COLO829 (cell line): ENCODE measurements at regions not wholly inside any gene's neighbourhood (a gene's known extent, or its start where the extent isn't known, plus 50 kb on each side); places are given as distances from the start of the nearest gene placed in this dataset.
"Not testable (repeated sequence)": the region's sequence is repeated elsewhere in the genome, so short reads cannot be mapped to it uniquely, and the experiment has no call there.

ENCODE experiments used
- DNase-seq: peaks from one replicate; pipeline ENCODE4 v3.0.0; 2012; ENCODE audit warnings: low spot score

GRCh38 chr2:167792126-167792525, 455.3 kb downstream of the STK39 start:
- no peak for DNase-seq

- DNase-seq = no peak
Measured at GRCh38 chr2:167790781-167791450, 456.5 kb downstream of the STK39 start.

- DNase-seq = no peak
Measured at GRCh38 chr2:167790189-167790588, 457.2 kb downstream of the STK39 start.

DNA sequence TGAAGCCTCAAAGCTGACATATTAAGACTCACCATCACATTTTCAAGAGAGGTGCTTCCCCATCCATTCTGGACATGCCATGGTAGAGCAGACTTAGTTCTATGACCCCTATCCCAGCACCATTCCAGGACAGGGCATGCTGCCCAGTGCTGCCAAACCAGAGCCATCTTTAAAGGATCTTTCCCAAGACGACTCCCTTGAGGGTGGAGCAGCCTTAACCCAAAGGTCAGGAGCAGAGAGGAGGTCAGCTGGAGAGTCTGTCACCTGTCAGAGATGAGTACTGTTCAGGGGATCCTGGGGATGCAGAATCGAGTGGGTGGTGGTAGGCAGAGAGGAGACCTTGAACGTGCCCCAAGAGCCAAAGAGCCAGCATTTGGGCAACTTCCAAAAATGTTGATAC, 459.8 kb downstream of the STK39 start:
- DNase-seq = no peak

DNA sequence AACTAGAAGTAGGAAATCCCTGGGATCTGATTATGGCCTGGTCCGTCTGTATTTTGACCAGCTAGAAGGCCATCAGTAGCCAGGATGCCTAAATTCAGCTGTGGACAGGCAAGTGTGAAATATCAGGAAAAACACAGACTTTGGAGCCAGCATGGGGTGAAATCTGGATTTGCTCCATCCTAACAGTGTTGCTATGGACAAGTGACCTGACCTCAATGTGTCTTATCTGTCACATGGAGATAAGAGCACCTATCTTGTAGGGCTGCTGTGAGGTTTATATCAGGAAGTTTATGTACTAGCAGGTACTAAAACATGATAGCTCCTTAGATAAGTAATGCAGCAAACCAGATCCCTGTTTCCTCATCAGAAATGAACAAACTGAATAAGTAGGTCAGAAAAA, 460.4 kb downstream of the STK39 start:
- DNase-seq = no peak

GRCh38 chr2:167785606-167786216, 461.7 kb downstream of the STK39 start:
- DNase-seq = no peak

GRCh38 chr2:167784084-167784425, 463.3 kb downstream of the STK39 start:
- peak; percentile 15 for DNase-seq

GRCh38 chr2:167783261-167784083, 463.9 kb downstream of the STK39 start:
- peak; percentile 44 for DNase-seq

DNA sequence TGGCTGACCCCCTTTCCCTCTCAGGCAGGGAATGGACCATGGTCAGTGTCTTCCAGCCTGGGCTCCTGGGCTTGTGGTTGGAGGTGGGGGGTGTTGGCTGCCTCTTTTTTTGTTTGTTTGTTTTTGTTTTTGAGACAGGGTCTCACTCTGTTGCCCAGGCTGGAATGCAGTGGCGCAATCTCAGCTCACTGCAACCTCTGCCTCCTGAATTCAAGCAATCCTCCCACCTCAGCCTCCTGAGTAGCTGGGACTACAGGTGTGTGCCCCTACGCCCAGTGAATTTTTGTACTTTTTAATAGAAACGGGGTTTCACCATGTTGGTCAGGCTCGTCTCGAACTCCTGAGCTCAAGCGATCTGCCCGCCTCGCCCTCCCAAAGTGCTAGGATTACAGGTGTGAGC, 465.8 kb downstream of the STK39 start:
- not testable (repeated sequence) for DNase-seq

GRCh38 chr2:167776359-167776758, 471.0 kb downstream of the STK39 start:
- no peak for DNase-seq

DNA sequence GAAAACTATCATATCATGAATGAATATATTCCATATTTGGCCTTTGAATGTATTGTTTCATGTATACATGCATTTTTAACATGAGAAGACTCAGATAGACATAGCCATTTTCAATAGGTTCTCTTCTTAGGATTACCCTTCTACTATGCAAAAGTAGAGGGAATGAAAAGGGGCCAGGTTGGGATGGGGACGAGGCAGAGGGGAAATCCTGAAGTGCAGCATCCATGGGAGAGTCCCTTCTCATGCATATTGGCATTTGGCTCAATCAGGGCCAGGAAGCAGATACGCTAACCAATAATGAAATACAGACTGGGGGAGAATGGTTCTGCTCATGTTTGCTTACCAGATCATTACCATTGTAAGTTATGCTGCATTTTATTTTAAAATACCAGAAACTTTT, 475.8 kb downstream of the STK39 start:
- no peak for DNase-seq

DNA sequence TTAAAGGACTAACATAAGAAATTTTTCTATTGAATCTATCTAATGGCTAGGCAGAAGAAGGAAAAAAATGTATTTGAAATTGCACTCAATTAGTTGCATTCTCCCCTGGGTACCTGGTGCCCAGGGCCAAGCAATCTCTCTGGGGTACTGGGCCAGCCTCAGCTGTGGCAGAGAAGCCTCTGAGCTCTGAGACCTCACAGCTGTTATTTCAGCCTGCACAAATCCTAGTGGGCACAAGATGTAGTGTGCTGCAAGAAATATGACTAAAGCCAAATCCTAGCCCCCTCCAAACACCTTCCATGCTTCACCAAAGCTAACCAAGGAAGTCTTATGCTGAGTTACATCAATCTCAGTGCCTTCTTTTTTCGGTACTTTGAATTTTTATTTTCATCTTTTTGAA, 478.4 kb downstream of the STK39 start:
- DNase-seq = no peak

DNA sequence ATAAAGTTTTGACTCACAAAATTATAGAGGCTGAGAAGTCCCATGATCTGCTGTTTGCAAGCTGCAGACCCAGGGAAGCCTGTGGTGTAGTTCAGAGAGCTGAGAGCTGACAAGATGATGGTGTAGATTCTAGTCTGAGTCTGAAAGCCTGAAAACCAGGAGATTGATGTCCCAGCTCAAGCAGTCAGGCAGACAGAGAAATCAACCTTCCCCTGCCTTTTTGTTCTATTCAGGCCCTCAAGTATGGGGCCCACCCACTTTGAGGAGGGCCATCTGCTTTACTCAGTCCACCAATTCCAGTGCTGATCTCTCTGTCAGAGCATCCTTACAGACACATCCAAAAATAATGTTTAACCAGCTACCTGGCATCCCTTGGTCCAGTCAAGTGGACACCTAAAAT, 479.6 kb downstream of the STK39 start:
- DNase-seq = no peak

- no peak for DNase-seq
Measured at GRCh38 chr2:167764772-167765341, 482.5 kb downstream of the STK39 start.

GRCh38 chr2:167761465-167762136, 485.8 kb downstream of the STK39 start:
- no peak for DNase-seq

DNA sequence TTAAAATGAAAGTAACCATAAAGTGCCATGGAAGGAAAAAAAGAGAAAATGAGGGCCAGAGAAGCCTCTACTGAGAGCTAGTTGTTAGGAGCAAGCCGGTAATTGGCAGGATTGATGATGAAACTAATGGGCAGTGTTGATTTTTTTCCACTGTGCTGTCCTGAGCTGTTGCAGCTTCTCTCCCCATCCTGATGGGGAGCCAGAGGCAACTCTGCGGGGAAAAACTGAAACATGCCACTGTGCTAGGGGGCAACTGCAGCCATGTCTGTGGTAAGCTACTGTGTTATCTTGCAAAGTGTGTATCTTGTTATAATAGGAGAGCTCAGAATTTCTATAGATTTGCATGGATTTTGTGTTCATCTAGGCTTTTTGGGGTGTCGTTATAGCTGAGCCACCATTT, 487.9 kb downstream of the STK39 start:
- no peak for DNase-seq

DNA sequence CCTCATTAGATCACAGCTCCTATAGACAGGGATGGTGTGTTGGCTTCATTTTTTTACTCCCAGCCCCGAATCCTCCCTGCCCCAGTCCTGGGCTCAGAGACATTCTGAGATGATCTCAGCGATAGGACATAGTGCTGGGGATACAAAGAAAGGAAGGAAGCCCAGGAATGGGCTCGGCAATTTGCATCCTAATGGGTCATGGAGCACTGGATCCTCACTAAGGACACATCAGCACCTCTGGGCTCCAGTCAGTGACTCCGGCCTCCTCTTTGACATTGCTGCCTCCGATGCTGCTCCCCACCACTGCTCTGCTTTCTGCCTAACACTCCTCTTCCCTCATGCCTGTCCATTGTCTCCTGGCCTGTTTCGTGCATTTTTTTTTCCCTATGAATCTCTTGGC, 489.1 kb downstream of the STK39 start:
- no peak for DNase-seq

- peak; percentile 38 for DNase-seq
Measured at GRCh38 chr2:167756446-167756845, 490.9 kb downstream of the STK39 start.

DNA sequence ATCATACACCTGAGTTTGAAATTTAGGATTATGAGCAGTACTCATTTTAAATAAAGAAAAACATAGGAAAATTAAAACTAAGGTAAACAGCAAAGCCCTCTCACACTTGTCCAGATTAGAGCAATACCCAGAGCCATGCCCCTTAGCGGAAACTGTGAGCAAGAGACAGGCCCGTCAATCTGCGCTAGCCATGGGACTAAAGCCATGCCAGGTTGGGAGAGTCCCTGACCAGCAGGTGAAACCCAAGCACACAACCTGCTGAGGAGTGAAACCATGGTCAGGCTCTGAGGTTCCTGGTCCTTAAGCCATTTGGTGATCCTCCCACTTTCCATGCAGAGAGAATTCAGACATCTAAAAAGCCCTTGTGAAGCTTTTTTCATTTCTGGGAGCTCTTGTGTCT, 494.3 kb downstream of the STK39 start:
- DNase-seq = no peak

GRCh38 chr2:167752734-167753133, 494.7 kb downstream of the STK39 start:
- DNase-seq = no peak

GRCh38 chr2:167750675-167751074, 496.7 kb downstream of the STK39 start:
- no peak for DNase-seq

- DNase-seq = no peak
Measured at GRCh38 chr2:167749660-167750059, 497.7 kb downstream of the STK39 start.
